Activated CD8-positive, alpha-beta memory T cell treated with anti-CD3 and anti-CD28 coated beads for 1 hour (primary cell): ENCODE measurements at regions not wholly inside any gene's neighbourhood (a gene's known extent, or its start where the extent isn't known, plus 50 kb on each side); places are given as distances from the start of the nearest gene placed in this dataset.

ENCODE experiments used
- DNase-seq, 2 donors: peaks; one replicate each; pipeline ENCODE4 v3.0.0-alpha.2; 2020; ENCODE audit warnings: low read depth in 1 of 2; ENCODE audit errors: extremely low read depth in 1 of 2

DNA sequence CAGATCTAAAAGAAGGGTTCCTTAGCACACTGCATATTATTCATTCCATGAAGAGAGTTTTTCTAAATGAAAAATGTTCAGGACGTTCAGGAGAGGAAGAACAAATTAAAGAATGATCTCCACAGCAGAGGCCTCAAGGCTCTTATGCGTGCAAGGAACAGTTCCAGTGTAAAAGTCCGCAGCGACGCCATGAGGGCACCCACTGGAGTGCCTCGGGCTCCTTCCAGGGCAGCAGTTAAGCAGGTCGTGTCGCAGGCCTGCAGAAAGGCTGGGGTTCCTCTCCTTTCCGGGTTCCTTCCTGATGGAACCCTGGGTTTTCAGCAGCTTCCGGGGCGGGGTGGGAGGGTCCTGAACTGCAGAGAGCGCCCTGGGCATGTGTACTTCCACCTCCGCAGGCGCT lies 87.1 kb upstream of the SELENOP start:
- no peak for DNase-seq

DNA sequence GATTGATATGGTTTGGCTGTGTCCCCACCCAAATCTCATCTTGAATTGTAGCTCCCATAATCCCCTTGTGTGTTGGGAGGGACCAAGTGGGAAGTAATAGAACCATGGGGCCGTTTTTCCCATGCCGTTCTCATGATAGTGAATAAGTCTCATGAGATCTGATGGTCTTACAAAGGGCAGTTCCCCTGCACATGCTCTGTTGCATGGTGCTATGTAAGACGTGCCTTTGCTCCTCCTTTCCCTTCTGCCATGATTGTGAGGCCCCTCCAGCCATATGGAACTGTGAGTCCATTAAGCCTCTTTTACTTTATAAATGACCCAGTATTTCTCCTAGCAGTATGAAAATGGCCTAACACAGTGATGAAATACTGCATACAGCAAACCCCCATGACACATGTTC lies 84.8 kb upstream of the SELENOP start:
- DNase-seq = no peak

DNA sequence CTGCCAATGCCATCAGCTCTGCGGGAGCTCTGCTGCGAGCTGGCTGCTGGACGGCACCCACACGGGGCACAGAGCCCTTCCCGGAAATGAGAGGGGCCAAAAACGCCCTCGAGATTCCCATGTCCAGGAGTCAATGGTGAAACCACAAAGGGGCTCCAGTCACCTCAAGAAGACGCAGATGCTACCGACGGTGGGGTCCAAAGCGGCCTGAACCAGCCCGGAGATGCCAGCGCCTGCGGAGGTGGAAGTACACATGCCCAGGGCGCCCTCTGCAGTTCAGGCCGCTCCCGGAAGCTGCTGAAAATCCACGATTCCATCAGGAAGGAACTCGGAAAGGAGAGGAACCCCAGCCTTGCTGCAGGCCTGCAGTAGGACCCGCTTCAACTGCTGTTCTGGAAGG lies 82.4 kb upstream of the SELENOP start:
- no peak for DNase-seq

DNA sequence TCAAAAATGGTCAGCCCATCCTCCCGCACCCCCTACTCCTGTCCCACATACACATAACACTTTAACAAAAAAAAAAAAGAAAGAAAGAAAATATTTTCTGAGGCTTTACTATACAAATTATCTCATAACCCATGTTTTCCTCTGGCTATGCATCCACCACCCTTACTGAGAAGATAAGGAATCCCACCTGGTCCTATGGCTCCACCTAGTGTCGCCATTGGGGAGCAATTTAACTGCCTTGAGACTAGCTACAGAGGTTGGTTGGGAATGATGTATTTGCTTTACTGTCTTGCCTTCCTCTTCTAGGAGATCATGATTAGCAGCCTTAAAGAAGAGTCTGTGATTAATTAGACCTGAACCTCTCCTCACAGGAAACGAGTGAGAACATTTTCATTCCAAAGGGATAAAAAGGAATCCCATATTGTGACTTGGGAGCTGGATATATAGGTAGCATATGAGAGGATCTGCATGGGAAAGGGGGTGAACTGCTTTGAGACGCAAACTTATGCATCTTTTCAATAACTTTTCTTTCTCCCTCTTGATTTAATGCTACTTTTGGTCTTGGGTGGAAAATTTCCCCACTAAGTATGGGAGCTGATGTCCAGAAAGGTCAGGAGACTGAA lies 77.7 kb upstream of the SELENOP start:
- peak in 1 of 2 donors; percentile 40 for DNase-seq

DNA sequence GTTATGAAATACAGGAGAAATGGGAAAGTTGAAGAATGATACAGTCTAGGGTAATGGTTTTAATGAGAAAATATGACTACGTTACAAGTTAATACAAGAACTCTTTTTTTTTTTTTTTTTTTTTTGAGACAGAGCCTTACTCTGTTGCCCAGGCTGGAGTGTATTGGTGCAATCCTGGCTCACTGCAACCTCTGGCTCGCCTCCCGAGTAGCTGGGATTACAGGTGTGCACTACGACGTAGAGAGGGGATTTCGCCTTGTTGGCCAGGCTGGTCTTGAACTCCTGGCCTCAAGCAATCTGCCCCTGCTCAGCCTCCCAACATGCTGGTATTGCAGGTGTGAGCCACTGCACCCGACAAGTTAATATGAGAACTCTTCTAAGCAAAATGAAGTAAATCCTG lies 77.1 kb upstream of the SELENOP start:
- no peak for DNase-seq

DNA sequence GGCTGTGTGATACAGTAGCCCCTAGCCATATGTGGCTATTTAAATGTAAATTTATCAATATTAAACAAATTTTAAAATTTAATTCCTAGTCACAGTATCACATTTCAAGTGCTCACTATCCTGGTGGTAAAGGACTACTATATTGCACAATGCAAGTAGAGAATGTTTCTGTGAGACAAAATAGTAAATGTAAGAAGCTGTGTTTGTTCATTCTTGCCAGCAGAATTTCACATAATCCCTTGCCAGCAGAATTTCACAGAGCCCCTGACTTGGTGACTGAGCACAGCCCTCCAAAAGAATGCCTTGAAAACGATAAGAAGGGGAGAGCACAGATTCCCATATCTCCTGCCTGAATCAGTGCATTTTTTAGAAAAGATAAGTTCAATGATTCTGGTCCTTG lies 75.9 kb upstream of the SELENOP start:
- no peak for DNase-seq

DNA sequence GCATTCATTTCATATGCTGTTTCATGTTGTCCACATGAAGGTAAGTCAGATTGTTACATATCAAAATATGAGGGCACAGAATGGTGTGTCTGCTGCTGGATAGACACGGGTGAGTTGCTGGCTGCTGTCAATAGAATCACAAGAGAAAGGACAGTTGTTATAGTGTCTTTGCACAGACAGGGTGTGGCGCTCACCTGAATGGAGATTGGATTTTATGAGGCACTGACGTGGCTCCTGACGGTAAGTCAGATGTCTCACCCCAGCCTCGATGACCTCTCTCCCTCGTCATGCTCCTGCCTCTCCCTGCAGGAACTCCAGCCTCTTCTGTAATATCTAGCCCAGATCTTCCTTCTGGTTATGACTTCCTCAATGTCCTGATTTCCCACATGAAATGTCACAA lies 75.4 kb upstream of the SELENOP start:
- DNase-seq = no peak

DNA sequence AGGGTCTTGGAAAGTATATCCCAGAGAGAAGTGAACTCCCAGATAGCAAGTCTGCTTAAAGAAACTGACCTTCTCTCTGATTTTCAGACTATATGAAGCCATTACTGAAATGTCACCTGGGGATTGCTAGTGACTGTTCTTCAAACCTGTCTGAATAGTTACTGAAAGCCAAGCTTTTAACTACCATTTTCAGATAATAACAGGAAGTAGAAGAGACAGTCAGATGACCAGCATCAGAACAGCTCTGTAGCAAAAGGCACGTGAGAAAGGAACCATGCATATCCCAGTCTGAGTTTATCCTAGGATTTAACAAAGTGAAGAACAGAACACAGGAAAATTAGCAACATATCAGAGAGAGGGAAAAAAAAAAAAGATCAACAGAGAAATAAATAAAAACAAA lies 74.9 kb upstream of the SELENOP start:
- DNase-seq = no peak

DNA sequence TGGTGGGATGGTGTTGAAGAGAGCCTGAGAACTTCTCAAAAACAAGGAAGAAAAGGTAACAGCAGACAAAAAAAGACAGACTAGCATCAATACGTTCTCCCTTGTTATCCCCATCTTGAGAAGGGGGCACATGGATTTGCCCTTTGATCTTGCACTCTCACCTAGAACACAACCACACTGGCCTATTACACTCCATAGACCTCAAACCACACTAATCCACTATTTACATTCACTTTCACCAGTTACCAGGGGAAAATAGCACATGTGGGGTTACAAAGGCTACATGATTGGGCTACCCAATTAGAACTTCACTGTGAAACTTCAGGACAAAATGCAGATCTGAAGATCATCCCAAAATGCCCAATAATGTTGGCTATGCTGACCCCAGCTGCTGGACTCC lies 72.6 kb upstream of the SELENOP start:
- no peak for DNase-seq

DNA sequence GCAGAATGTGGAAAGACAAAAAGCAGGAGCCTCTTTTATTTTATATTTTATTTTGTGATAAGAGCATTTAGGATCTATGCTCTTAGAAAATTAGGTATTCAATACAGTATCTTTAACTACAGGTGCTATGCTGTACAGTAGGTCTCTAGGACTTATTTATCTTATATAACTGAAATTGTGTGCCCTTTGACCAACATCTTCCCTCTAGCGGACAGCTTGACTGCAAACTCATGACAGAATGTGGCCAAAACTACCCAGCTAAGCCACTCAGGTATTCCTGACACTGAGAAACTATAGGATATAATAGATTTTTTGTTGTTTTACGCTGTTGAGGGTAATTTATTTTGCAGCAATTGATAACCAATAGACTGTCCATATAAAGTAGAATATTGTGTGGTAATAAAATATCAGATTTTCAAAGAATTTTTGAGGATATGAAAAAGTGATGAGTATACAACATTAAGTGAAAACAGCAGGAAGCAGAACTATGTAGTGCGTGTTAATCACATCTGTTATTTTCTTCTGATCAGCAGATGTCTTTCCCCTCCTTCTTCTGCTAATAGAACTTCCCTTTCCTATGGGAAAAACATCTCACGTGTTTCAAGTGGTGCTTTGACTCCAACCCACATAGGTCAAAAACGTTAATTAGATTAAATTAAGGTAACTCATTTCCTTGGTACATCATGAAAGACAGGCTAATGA lies 69.9 kb upstream of the SELENOP start:
- DNase-seq = no peak

DNA sequence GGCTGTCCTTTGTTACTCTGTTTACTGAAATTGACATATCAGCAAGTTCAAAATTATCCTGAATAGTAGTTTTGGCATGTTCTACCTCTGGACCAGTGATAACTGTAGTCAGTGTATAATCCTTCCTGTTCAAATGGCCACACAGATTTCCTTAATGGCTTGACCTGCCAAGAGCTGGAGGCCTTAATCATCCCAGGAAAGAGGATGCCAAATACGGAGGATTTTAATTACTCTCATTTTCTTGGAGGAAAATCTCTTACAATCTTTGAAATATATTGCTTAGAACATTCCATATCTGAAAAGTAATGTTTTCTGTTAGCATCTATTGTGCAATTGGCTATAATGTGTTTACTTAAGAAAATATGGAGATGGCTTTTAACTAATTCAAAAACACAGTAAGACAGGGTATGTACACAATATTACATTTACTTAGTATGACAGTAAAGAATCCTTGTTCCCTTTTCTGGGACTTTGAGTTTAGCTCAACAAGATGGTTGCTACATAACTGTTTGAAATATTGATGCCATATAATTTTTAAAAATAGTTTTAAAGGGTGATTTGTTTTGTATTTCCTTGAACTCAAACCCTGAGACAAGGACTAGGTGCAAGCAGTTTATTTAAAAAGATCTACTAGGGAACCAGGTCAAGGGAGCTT lies 68.9 kb upstream of the SELENOP start:
- no peak for DNase-seq

DNA sequence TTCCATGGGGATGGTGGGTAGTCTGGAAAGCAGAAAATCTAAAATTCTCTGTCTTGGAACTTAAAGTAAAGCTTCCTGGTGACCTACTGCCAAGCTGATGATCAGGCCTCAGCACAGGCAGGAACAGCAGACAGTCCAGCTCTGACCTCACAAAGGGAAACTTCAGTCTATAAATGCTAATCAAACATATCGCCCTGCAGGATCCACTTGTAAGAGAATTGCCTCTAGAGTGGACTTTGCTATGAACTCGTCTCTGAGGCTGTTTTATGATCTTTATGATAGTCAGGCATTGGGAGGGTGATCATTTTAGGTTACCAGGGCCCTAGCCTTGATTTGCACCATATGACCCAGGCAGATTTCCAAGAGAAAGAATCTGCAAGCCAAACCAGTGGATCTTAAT lies 67.6 kb upstream of the SELENOP start:
- DNase-seq = no peak

DNA sequence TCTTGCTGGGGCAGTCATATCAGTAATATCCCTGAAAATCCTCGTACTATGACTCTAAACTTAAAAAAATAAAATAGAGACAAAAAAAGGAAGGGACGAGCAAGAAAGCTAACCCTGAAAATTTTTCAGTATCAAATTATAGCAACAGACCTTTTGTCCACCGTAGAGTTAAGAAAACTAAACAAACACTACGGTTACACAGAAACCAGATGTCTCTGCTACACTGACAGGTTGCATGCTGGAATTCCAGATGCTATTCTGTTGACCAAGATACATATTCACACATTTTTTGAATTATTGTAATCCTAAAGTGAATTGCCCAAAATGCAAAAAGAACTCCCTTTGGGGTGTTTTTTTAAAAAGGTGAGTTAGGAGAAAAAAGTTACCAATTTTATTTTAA lies 66.9 kb upstream of the SELENOP start:
- no peak for DNase-seq

DNA sequence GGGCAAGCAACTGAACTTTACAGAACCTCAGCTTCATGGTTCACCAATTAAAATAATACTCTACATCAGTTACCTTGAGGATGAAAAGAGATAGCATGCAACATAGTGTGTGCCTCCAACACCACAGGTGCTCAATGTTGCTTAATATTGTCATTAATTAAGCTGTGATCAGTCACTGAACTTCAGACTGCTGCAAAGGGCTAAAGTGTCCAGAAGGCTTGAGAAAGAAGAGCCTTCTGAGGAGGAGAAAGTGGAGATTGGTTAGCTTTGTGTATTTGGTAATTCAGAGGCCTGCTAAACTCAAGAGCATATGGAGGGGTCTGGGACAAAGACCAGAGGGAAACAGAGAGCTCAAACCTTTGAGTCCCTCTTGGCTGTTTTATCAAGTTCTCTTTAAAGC lies 66.3 kb upstream of the SELENOP start:
- no peak for DNase-seq

DNA sequence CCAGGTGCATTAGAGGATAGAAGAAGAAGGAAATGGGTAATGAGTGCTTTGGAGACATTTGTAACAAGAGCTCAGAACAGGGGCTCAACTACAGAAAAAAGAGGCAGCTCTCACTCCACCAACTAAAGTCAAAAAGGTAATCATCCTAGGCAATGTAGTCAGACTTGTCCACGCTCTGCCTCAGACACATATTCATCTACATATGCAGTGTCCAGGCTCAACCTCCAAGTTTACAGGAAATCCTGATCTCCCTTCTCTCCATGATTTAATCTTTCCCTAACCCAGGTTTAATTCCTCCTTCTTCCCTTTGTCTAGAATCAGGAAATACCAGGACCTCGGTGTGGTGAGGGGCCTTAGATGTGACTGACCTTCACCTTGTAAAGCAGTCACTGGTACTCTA lies 65.7 kb upstream of the SELENOP start:
- no peak for DNase-seq

DNA sequence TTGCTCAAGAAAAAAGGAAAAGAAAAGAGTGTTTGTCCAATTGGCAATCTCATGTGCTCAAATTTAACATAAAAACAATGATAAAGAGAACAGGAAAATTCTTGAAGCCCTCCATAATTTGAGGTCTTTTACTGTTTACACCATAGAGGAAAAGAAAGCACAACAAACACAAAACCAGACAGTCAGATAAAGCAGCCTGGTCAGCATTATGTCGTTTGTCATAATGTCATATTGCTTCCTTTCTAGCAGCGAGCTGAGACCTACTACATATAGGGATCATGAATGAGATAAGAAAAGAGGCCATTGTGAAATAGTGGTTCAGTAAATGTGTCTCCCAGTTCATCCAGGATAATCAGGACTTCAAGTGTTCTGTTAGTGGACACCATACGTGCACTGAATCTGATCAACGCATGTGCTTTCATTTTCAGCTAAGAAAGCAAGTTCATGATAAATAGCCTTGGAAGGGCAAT lies 64.7 kb upstream of the SELENOP start:
- no peak for DNase-seq

DNA sequence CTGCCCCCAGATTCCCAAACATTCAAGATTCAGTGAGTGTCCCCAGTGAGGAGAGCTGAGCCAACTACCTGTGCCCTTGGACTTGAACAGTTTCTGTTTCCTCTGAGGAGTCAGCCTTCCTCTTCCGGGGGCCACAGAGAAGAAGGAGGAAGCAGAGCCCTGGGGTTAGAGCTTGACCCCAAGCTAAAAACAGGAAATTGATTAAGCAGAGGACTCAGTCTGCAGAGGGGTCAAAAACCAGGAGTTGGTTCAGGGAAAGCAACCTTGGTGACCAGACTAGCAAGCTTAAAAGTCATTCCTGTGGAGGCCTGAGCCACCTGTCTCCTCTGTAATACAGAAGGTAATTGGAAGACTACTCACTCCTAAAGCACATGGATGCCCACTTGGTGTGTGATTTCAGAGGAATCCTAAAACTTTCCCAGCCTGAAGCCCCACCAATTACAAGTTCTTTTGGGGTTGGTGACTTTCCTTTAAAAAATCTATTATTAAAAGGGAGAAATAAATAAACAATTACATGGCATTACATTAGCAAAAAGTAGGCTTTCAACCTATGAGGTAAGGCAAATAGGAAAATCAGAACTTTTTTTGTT lies 64.2 kb upstream of the SELENOP start:
- DNase-seq = no peak

DNA sequence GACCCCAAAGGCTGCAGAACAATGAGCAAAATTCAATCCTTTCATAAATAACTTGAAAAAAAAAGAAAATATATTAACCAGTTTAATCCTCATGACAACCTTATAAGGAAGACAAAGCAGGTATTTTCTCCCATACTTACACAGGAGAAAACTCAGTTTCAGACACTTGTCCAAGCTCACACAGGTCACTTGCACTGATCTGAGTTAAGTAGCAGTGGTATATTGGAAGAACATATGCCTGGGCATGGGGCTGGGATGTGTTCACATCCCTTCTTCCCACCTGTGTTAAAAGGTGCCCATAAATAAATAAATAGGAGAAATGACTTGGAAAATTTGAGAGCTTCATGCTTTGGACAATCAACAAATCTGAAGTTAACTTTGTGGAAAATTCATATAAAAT lies 63.5 kb upstream of the SELENOP start:
- no peak for DNase-seq

DNA sequence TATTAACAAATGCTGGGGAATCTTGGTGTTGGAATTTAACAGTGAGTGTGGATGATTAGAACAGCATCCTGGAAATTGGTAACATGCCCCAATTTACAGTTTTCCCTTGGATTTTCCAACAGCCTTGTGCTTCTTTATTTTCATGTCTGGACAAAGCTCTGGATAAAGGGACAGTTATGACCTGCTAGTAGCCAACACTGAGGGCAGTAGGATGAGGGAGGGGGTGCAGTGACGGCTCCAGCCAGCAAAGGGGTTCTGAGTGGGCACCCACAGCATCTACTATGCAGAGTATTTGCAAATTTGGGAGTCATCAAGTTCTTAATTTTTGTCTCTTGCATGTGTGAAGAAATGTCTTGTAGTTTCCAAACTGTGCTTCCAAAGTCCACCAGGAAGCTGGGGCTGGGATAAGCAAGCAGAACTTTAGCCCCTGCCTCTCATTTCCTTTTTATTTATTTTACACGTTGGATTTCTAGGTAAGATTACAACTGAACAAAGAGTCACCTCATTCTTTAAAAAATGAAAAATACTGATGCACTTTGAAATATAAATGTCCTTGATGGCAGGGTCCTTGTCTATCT lies 63.0 kb upstream of the SELENOP start:
- no peak for DNase-seq

DNA sequence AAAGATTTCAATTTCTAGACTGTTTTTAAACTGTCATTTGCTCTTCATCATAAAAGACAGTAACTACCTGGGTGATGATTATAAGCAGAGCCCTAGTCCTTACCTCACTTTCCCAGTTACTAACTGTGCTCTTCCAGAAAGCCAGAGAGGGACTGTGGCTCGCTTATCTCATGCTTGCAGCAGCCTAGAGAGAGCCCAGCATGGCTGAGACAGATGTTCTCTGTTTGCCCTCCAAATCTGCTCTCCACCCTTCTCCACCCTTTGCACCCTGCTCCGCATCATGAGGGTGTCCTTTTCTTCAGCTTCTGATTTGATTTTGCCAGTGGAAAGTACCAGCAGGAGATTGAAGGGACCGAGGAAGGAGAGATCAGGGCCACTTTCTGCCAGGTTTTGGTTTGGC lies 61.2 kb upstream of the SELENOP start:
- DNase-seq = no peak

DNA sequence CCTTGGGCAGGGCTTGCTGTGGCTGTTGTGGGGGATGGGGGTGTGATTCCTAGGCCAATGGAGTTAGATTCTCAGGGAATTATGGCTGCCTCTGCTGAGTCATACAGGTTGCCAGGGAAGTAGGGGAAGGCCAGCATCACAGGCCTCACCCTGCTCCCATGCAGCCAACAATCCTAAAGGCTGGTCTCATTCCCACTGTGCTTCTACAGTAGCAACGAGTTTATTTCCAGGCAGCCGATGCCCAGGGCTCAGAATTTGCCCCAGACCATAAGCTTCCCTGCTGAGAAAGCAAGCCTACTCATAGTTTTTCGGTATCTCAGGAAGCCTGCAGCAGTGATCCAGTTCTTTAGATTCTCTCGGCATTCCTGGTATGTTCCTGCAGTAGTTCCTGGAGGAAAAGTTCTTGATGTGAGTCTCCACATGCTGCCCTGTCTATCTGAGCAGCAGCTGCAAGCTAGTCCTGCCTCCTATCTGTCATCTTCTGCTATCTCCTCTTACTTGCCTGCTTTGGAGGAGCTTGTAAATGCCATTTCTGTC lies 59.3 kb upstream of the SELENOP start:
- DNase-seq = no peak
